Skeletal muscle tissue (tissue), 3 donors: ENCODE measurements at regions not wholly inside any gene's neighbourhood (a gene's known extent, or its start where the extent isn't known, plus 50 kb on each side); places are given as distances from the start of the nearest gene placed in this dataset.
"Not testable (repeated sequence)": the region's sequence is repeated elsewhere in the genome, so short reads cannot be mapped to it uniquely, and the experiment has no call there.

Experiments used
- H3K27ac ChIP-seq: one replicate; pipeline ENCODE4 v1.7.0; 2013; ENCODE audit warnings: mild to moderate bottlenecking, low read depth, low read length, inconsistent platforms
- H3K27me3 ChIP-seq, 3 donors: one replicate each; pipeline ENCODE4 v1.7.0; 2013; ENCODE audit warnings: low read length in 3 of 3; ENCODE audit not compliant: control insufficient read depth in 3 of 3, insufficient read depth in 3 of 3
- H3K36me3 ChIP-seq, 3 donors: one replicate each; pipeline ENCODE4 v1.7.0; 2013; ENCODE audit warnings: low read length in 3 of 3; ENCODE audit not compliant: control insufficient read depth in 3 of 3, insufficient read depth in 3 of 3
- H3K4me1 ChIP-seq, 3 donors: one replicate each; pipeline ENCODE4 v1.7.0; 2013; ENCODE audit warnings: low read length in 3 of 3, mild to moderate bottlenecking in 3 of 3; ENCODE audit not compliant: control insufficient read depth in 3 of 3, insufficient read depth in 3 of 3
- H3K4me3 ChIP-seq, 3 donors: one replicate each; pipeline ENCODE4 v1.7.0; 2013; ENCODE audit warnings: low read length in 3 of 3
- H3K9ac ChIP-seq, 3 donors: one replicate each; pipeline ENCODE4 v1.7.0; 2013; ENCODE audit warnings: low read length in 3 of 3, mild to moderate bottlenecking in 3 of 3, moderate library complexity in 2 of 3, low read depth in 1 of 3
- H3K9me3 ChIP-seq, 3 donors: one replicate each; pipeline ENCODE4 v1.7.0; 2013; ENCODE audit warnings: low read length in 3 of 3; ENCODE audit not compliant: control insufficient read depth in 3 of 3
- donor health status: Osteomylitis.

DNA sequence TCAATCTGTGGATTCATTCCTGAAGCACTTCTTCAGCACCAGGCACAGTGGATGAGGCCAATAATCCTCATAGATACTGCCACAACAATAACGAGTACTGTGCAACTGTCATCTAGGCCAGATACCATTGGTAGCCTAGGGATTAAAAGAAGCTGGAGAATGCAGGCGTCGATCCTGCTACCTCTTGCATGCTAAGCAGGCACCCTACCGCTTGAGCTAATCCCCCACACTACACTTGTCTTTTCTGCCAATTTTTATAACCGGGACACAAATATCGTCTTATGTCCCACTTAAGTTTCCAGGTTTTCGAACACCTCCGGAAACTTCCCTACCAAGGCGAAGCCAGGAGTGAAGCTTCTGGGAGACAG is 90.2 kb upstream of the ZNF322 start:
- H3K27ac ChIP-seq, H3K36me3 ChIP-seq, H3K4me1 ChIP-seq, H3K9ac ChIP-seq, H3K9me3 ChIP-seq, H3K4me3 ChIP-seq: not testable (repeated sequence)
- H3K27me3 ChIP-seq: peaks cover 4 to 19% (median 11%) of the 10 kb centered on the region in 3 donors

DNA sequence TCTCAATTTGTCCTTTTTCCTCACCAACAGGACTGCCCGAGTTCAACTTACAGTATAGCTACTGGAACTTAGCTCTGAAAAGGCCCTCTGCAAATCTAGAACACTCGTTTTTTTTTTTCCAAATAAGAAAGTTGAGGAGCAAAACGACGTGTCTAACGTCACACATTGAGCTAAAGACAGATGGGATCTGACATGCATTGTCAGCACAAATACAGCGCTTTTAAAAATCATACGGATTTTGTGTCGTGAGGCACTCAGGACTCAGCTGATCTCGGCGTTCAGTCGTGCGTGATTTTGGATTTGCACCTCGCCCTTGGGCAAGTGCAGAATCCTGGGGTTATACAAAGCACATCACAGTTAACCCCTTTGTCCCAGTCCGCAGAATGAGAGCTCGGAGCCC is 94.7 kb upstream of the ZNF322 start:
- no peaks in the 10 kb centered on the region for H3K9me3 ChIP-seq
- no peak overlapping the region for H3K27ac ChIP-seq
- no peaks in the 10 kb centered on the region for H3K36me3 ChIP-seq
- H3K27me3 ChIP-seq: peaks cover 0 to 10% (median 2%) of the 10 kb centered on the region in 3 donors
- no peak overlapping the region for H3K4me3 ChIP-seq
- no peaks in the 10 kb centered on the region for H3K4me1 ChIP-seq
- H3K9ac ChIP-seq: no peak overlapping the region

DNA sequence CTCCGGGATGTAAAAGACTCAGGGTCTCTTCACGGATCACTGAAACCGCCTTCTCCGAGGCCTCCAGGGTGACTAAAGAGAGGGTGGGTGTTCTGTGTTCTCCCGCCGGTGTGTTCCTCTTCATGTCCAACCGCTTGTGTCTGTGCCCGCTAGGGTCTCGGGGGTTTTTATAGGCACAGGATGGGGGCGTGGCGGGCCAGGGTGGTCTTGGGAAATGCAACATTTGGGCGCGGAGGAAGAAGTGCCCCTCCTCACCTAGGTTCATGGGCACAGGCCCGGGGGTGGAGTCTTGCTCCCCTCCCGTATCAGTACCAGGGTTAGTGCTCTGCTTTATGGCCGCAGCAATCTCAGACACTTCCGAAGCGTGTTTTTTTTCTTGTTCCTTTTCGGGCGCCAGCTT is 95.3 kb upstream of the ZNF322 start:
- not testable (repeated sequence) for H3K27me3 ChIP-seq, H3K4me1 ChIP-seq, H3K27ac ChIP-seq, H3K9ac ChIP-seq, H3K36me3 ChIP-seq, H3K9me3 ChIP-seq, H3K4me3 ChIP-seq

GRCh38 chr6:26756067-26756805 is 96.7 kb upstream of the ZNF322 start:
- not testable (repeated sequence) for H3K27me3 ChIP-seq, H3K9me3 ChIP-seq, H3K36me3 ChIP-seq, H3K4me3 ChIP-seq, H3K4me1 ChIP-seq, H3K27ac ChIP-seq, H3K9ac ChIP-seq

- not testable (repeated sequence) for H3K4me3 ChIP-seq, H3K27ac ChIP-seq, H3K9me3 ChIP-seq, H3K36me3 ChIP-seq, H3K9ac ChIP-seq, H3K27me3 ChIP-seq, H3K4me1 ChIP-seq
Observed at GRCh38 chr6:26766203-26766902, 106.8 kb upstream of the ZNF322 start.

- not testable (repeated sequence) for H3K36me3 ChIP-seq, H3K9ac ChIP-seq, H3K9me3 ChIP-seq, H3K27me3 ChIP-seq, H3K4me1 ChIP-seq, H3K4me3 ChIP-seq, H3K27ac ChIP-seq
Observed at GRCh38 chr6:26770941-26771666, 111.6 kb upstream of the ZNF322 start.

- H3K9ac ChIP-seq, H3K36me3 ChIP-seq, H3K27ac ChIP-seq, H3K9me3 ChIP-seq, H3K4me3 ChIP-seq, H3K27me3 ChIP-seq, H3K4me1 ChIP-seq: not testable (repeated sequence)
Observed at GRCh38 chr6:26773414-26773813, 113.9 kb upstream of the ZNF322 start.

GRCh38 chr6:26780563-26780962 is 121.0 kb upstream of the ZNF322 start:
- not testable (repeated sequence) for H3K36me3 ChIP-seq, H3K4me3 ChIP-seq, H3K4me1 ChIP-seq, H3K9me3 ChIP-seq, H3K27ac ChIP-seq, H3K27me3 ChIP-seq, H3K9ac ChIP-seq

GRCh38 chr6:26795474-26796307 is 136.1 kb upstream of the ZNF322 start:
- not testable (repeated sequence) for H3K27me3 ChIP-seq, H3K4me1 ChIP-seq, H3K9ac ChIP-seq, H3K9me3 ChIP-seq, H3K36me3 ChIP-seq, H3K27ac ChIP-seq, H3K4me3 ChIP-seq
